ENCODE measurements at regions not wholly inside any gene's neighbourhood (a gene's known extent, or its start where the extent isn't known, plus 50 kb on each side); places are given as distances from the start of the nearest gene placed in this dataset.

- H3K9ac ChIP-seq = peak overlapping the region; percentile 40; the same call in 1 of the 2 replicates
- ChIA-PET POLR2A (no interaction called here), CTCF (interaction anchor here (0.6 to 2.9 kb wide), 75 partner anchors 10 to 895 kb away, joined by 3 to 29 read pairs (median 4); partner anchors contain the start of gene RBMS1)
- H2AFZ ChIP-seq (ENCODE audit: low read depth) = peak overlapping the region; percentile 95; the same call in 1 of the 2 replicates
- no peaks in the 10 kb centered on the region for H3K36me3 ChIP-seq (replicated peaks in 1 of 2; ENCODE audit: control insufficient read depth in 1 of 2, insufficient read depth in 2 of 2, low read length in 1 of 2)
- peaks cover 0 to 6% of the 10 kb centered on the region in 2 experiments; a peak in 2 of 4 replicates for H3K4me1 ChIP-seq (ENCODE audit: control insufficient read depth in 1 of 2, insufficient read depth in 2 of 2, low read depth in 1 of 2, low read length in 1 of 2)
- H3K27me3 ChIP-seq (ENCODE audit: insufficient read depth) = no peaks in the 10 kb centered on the region
- no peaks in the 10 kb centered on the region for H3K9me3 ChIP-seq
- H3F3A ChIP-seq (replicated peaks; ENCODE audit: insufficient read depth) = no peaks in the 10 kb centered on the region
- TF ChIP-seq FOXM1 (IDR thresholded peaks at IDR 0.05; ENCODE audit: low read depth) = 0 out of 2 replicates have a peak, but pooled peaks have one; percentile 20
- no peak; the same call in 1 of the 2 replicates for TF ChIP-seq NFIC (IDR thresholded peaks at IDR 0.05; ENCODE audit: borderline replicate concordance)
- TF ChIP-seq YY1 (IDR thresholded peaks at IDR 0.05; ENCODE audit: low read depth) = no peak
- TF ChIP-seq USF2 (IDR thresholded peaks at IDR 0.05; ENCODE audit: borderline replicate concordance, low read depth, low read length) = no peak
- TF ChIP-seq RXRA (IDR thresholded peaks at IDR 0.05; ENCODE audit: borderline replicate concordance, low read depth) = 0 out of 2 replicates have a peak, but pooled peaks have one; percentile 51
- TF ChIP-seq JUND (IDR thresholded peaks at IDR 0.05) = no peak
- TF ChIP-seq RAD21 (IDR thresholded peaks at IDR 0.05; ENCODE audit: low read length) = peak; percentile 93
- peak; percentile 58 for TF ChIP-seq ELF1 (IDR thresholded peaks at IDR 0.05)
- TF ChIP-seq RFX5 (IDR thresholded peaks at IDR 0.05; ENCODE audit: low read length) = no peak
- TF ChIP-seq CHD2 (IDR thresholded peaks at IDR 0.05; ENCODE audit: low read length, partially characterized antibody) = peak; percentile 46
- peak; percentile 87 for TF ChIP-seq CTCF (IDR thresholded peaks at IDR 0.05)
- TF ChIP-seq FOSL2 (IDR thresholded peaks at IDR 0.05; ENCODE audit: borderline replicate concordance, low read depth) = 0 out of 2 replicates have a peak, but pooled peaks have one; percentile 5
- TF ChIP-seq TCF12 (IDR thresholded peaks at IDR 0.05) = 0 out of 2 replicates have a peak, but pooled peaks have one; percentile 35
- no peak for TF ChIP-seq USF1 (IDR thresholded peaks at IDR 0.05; ENCODE audit: borderline replicate concordance, low read depth)
- TF ChIP-seq TEAD4 (IDR thresholded peaks at IDR 0.05; ENCODE audit: borderline replicate concordance, insufficient read depth) = peak; percentile 71
- no peak for TF ChIP-seq NRF1 (IDR thresholded peaks at IDR 0.05; ENCODE audit: low read depth, low read length)
- TF ChIP-seq SMC3 (IDR thresholded peaks at IDR 0.05; ENCODE audit: low read depth, low read length) = peak; percentile 71
- no peak for TF ChIP-seq ZBTB33 (IDR thresholded peaks at IDR 0.05; ENCODE audit: borderline replicate concordance, low read depth)
- peak; percentile 45 for TF ChIP-seq PBX3 (IDR thresholded peaks at IDR 0.05)
- peak overlapping the region; percentile 62 to 75; a peak in 3 of 4 replicates for H3K27ac ChIP-seq (ENCODE audit: low read depth in 2 of 2, low read length in 1 of 2)
- no peaks in the 10 kb centered on the region for H3K79me2 ChIP-seq (ENCODE audit: insufficient read depth)
- DNase-seq = peak; percentile 69
- H3K4me2 ChIP-seq = peak overlapping the region; percentile 59; the same call in 1 of the 2 replicates
- no peaks in the 10 kb centered on the region for H4K20me1 ChIP-seq (ENCODE audit: insufficient read depth)
- no peaks in the 10 kb centered on the region for H3K9me2 ChIP-seq
- WGBS (ENCODE audit: low lambda C conversion rate) = 12% methylated on average over 3 of the region's 3 CpGs
- no peak overlapping the region for H3K4me3 ChIP-seq (ENCODE audit: low read depth in 2 of 2, low read length in 1 of 2)
Observed at GRCh38 chr2:160970052-160970965, 189.9 kb upstream of the TANK start.

Data from SK-N-SH (cell line).